Colonic mucosa (tissue), 4 donors: ENCODE measurements at regions not wholly inside any gene's neighbourhood (a gene's known extent, or its start where the extent isn't known, plus 50 kb on each side); places are given as distances from the start of the nearest gene placed in this dataset.

ENCODE experiments used
- DNase-seq: peaks from one replicate; pipeline ENCODE4 v3.0.0-alpha.2; 2020
- H3K27ac ChIP-seq: fragments of 200-600 bp; one replicate; pipeline ENCODE4 v1.8.0; 2021
- H3K27me3 ChIP-seq: fragments of 200-600 bp; one replicate; pipeline ENCODE4 v1.8.0; 2021
- H3K36me3 ChIP-seq: fragments of 200-600 bp; one replicate; pipeline ENCODE4 v1.8.0; 2021
- H3K4me1 ChIP-seq: fragments of 200-600 bp; one replicate; pipeline ENCODE4 v1.8.0; 2021; ENCODE audit warnings: mild to moderate bottlenecking
- H3K4me3 ChIP-seq: fragments of 200-600 bp; one replicate; pipeline ENCODE4 v1.8.0; 2021
- H3K9ac ChIP-seq, 2 donors: one replicate each; pipeline ENCODE4 v1.7.0; 2013; ENCODE audit warnings: control low read depth in 2 of 2, low read depth in 2 of 2, low read length in 2 of 2
- H3K9me3 ChIP-seq: fragments of 200-600 bp; one replicate; pipeline ENCODE4 v1.8.0; 2021
- CTCF ChIP-seq: fragments of 200-600 bp; IDR thresholded peaks from one replicate; pipeline ENCODE4 v1.8.0; 2022; ENCODE audit warnings: antibody characterized with exemption, mild to moderate bottlenecking
- intact Hi-C: fragments of 100-400 bp; cut with DNase I; formaldehyde crosslinking; loops from one replicate; pipeline ENCODE4 v1.14.1; 2022
- donor health status: healthy.
- donor health status: DM: no; HTN: no; CAD: no.
- donor health status: DM: no; HTN: no; CAD: no.

GRCh38 chr10:65319493-65319892 lies 1606.3 kb upstream of the LRRTM3 start:
- no peak for DNase-seq
- Histone ChIP-seq H3K4me1 (no peaks in the 10 kb centered on the region), H3K4me3 (no peak overlapping the region), H3K36me3 (no peaks in the 10 kb centered on the region), H3K9ac (no peak overlapping the region), H3K27me3 (no peaks in the 10 kb centered on the region), H3K9me3 (no peaks in the 10 kb centered on the region), H3K27ac (no peak overlapping the region)
- intact Hi-C loops = no loop called here
- TF ChIP-seq CTCF = no peak

- Histone ChIP-seq H3K9me3 (no peaks in the 10 kb centered on the region), H3K9ac (no peak overlapping the region), H3K27me3 (no peaks in the 10 kb centered on the region), H3K4me1 (no peaks in the 10 kb centered on the region), H3K36me3 (no peaks in the 10 kb centered on the region), H3K4me3 (no peak overlapping the region), H3K27ac (no peak overlapping the region)
- intact Hi-C loops = no loop called here
- DNase-seq = no peak
- no peak for TF ChIP-seq CTCF
These were observed 1605.4 kb upstream of the LRRTM3 start for GRCh38 chr10:65320236-65321026.

- Histone ChIP-seq H3K4me1 (no peaks in the 10 kb centered on the region), H3K27me3 (no peaks in the 10 kb centered on the region), H3K4me3 (no peak overlapping the region), H3K36me3 (no peaks in the 10 kb centered on the region), H3K9me3 (no peaks in the 10 kb centered on the region), H3K9ac (no peak overlapping the region), H3K27ac (no peak overlapping the region)
- DNase-seq = no peak
- intact Hi-C loops = no loop called here
- TF ChIP-seq CTCF = no peak
These were observed 1602.0 kb upstream of the LRRTM3 start for GRCh38 chr10:65323802-65324201.

GRCh38 chr10:65325913-65326312 lies 1599.9 kb upstream of the LRRTM3 start:
- no peaks in the 10 kb centered on the region for H3K27me3 ChIP-seq
- H3K27ac ChIP-seq = no peak overlapping the region
- no peak overlapping the region for H3K9ac ChIP-seq
- H3K36me3 ChIP-seq = no peaks in the 10 kb centered on the region
- DNase-seq = no peak
- intact Hi-C loops = no loop called here
- no peaks in the 10 kb centered on the region for H3K4me1 ChIP-seq
- TF ChIP-seq CTCF = no peak
- no peaks in the 10 kb centered on the region for H3K9me3 ChIP-seq
- no peak overlapping the region for H3K4me3 ChIP-seq

- Histone ChIP-seq H3K4me1 (no peaks in the 10 kb centered on the region), H3K4me3 (no peak overlapping the region), H3K9ac (no peak overlapping the region), H3K36me3 (no peaks in the 10 kb centered on the region), H3K27me3 (no peaks in the 10 kb centered on the region), H3K27ac (no peak overlapping the region), H3K9me3 (no peaks in the 10 kb centered on the region)
- TF ChIP-seq CTCF = no peak
- intact Hi-C loops = no loop called here
- no peak for DNase-seq
These were observed 1597.3 kb upstream of the LRRTM3 start for GRCh38 chr10:65328486-65328885.
